ENCODE measurements at regions not wholly inside any gene's neighbourhood (a gene's known extent, or its start where the extent isn't known, plus 50 kb on each side); places are given as distances from the start of the nearest gene placed in this dataset.

- ATAC-seq (ENCODE audit: insufficient read depth, low read depth) (no peak), DNase-seq (no peak)
- Histone ChIP-seq H4K20me1 (ENCODE audit: insufficient read depth, low read length) (no peaks in the 10 kb centered on the region), H3K4me1 (ENCODE audit: insufficient read depth, low read length) (peaks cover 24% of the 10 kb centered on the region), H2AFZ (ENCODE audit: low read depth, low read length) (no peak overlapping the region), H3K4me2 (ENCODE audit: insufficient read depth, low read length) (no peak overlapping the region), H3K79me2 (ENCODE audit: insufficient read depth, low read length) (no peaks in the 10 kb centered on the region), H3K27ac (ENCODE audit: low read length) (no peak overlapping the region), H3K9ac (ENCODE audit: low read depth, low read length) (no peak overlapping the region), H3K36me3 (ENCODE audit: insufficient read depth, low read length) (no peaks in the 10 kb centered on the region), H3K9me3 (ENCODE audit: insufficient read depth, low read length, severe bottlenecking) (no peaks in the 10 kb centered on the region), H3K4me3 (ENCODE audit: low read depth in 1 of 2, low read length in 2 of 2) (no peak overlapping the region), H3K27me3 (ENCODE audit: insufficient read depth, low read length, poor library complexity) (peaks cover 6% of the 10 kb centered on the region)
- TF ChIP-seq, protein P1, sequence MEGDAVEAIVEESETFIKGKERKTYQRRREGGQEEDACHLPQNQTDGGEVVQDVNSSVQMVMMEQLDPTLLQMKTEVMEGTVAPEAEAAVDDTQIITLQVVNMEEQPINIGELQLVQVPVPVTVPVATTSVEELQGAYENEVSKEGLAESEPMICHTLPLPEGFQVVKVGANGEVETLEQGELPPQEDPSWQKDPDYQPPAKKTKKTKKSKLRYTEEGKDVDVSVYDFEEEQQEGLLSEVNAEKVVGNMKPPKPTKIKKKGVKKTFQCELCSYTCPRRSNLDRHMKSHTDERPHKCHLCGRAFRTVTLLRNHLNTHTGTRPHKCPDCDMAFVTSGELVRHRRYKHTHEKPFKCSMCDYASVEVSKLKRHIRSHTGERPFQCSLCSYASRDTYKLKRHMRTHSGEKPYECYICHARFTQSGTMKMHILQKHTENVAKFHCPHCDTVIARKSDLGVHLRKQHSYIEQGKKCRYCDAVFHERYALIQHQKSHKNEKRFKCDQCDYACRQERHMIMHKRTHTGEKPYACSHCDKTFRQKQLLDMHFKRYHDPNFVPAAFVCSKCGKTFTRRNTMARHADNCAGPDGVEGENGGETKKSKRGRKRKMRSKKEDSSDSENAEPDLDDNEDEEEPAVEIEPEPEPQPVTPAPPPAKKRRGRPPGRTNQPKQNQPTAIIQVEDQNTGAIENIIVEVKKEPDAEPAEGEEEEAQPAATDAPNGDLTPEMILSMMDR (IDR thresholded peaks at IDR 0.05; ENCODE audit: borderline replicate concordance, extremely low read depth, low read length, poor library complexity, severe bottlenecking), result no peak
- no peak for TF ChIP-seq EZH2 (IDR thresholded peaks at IDR 0.05; ENCODE audit: borderline replicate concordance, low read depth, low read length, severe bottlenecking)
Measured at GRCh38 chr3:10555263-10555662, 49.9 kb upstream of the ATP2B2 start.

DNA sequence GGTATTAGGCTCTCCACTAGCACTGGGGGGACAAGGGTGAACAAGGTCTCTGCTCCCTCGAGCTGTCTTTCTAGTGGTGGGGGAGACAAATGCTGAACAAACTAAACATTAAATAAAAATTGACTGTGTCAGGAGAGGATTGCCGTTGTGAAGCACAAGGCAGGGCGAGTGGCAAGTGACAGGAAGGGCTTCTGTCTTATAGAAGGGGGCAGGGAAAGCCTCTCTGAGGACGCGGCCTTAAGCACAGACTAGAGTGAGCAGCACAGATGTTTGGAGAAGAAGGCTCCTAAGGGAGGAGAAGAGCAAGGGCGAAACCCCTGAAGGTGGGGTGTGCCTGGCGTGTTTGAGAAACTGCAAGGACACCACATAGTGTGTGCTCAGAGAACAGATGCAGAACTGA is 50.9 kb upstream of the ATP2B2 start:
- TF ChIP-seq, protein P1 (IDR thresholded peaks at IDR 0.05; ENCODE audit: borderline replicate concordance, extremely low read depth, low read length, poor library complexity, severe bottlenecking), result no peak
- TF ChIP-seq EZH2 (IDR thresholded peaks at IDR 0.05; ENCODE audit: borderline replicate concordance, low read depth, low read length, severe bottlenecking), result no peak
- H3K27me3 ChIP-seq (ENCODE audit: insufficient read depth, low read length, poor library complexity), result peaks cover 6% of the 10 kb centered on the region
- H2AFZ ChIP-seq (ENCODE audit: low read depth, low read length), result no peak overlapping the region
- H3K4me2 ChIP-seq (ENCODE audit: insufficient read depth, low read length), result no peak overlapping the region
- H3K79me2 ChIP-seq (ENCODE audit: insufficient read depth, low read length), result no peaks in the 10 kb centered on the region
- peaks cover 21% of the 10 kb centered on the region for H3K4me1 ChIP-seq (ENCODE audit: insufficient read depth, low read length)
- no peak overlapping the region for H3K27ac ChIP-seq (ENCODE audit: low read length)
- no peak for DNase-seq
- no peaks in the 10 kb centered on the region for H4K20me1 ChIP-seq (ENCODE audit: insufficient read depth, low read length)
- H3K36me3 ChIP-seq (ENCODE audit: insufficient read depth, low read length), result no peaks in the 10 kb centered on the region
- H3K9ac ChIP-seq (ENCODE audit: low read depth, low read length), result no peak overlapping the region
- no peak overlapping the region for H3K4me3 ChIP-seq (ENCODE audit: low read depth in 1 of 2, low read length in 2 of 2)
- no peak for ATAC-seq (ENCODE audit: insufficient read depth, low read depth)
- no peaks in the 10 kb centered on the region for H3K9me3 ChIP-seq (ENCODE audit: insufficient read depth, low read length, severe bottlenecking)

GRCh38 chr3:10557250-10557649 is 51.9 kb upstream of the ATP2B2 start:
- no peak overlapping the region for H3K9ac ChIP-seq (ENCODE audit: low read depth, low read length)
- H4K20me1 ChIP-seq (ENCODE audit: insufficient read depth, low read length), result no peaks in the 10 kb centered on the region
- H3K4me2 ChIP-seq (ENCODE audit: insufficient read depth, low read length), result no peak overlapping the region
- no peaks in the 10 kb centered on the region for H3K36me3 ChIP-seq (ENCODE audit: insufficient read depth, low read length)
- H3K4me1 ChIP-seq (ENCODE audit: insufficient read depth, low read length), result peaks cover 11% of the 10 kb centered on the region
- TF ChIP-seq, protein P1 (IDR thresholded peaks at IDR 0.05; ENCODE audit: borderline replicate concordance, extremely low read depth, low read length, poor library complexity, severe bottlenecking), result no peak
- no peak for TF ChIP-seq EZH2 (IDR thresholded peaks at IDR 0.05; ENCODE audit: borderline replicate concordance, low read depth, low read length, severe bottlenecking)
- H3K79me2 ChIP-seq (ENCODE audit: insufficient read depth, low read length), result no peaks in the 10 kb centered on the region
- DNase-seq (no peak), ATAC-seq (ENCODE audit: insufficient read depth, low read depth) (no peak)
- H2AFZ ChIP-seq (ENCODE audit: low read depth, low read length), result no peak overlapping the region
- no peak overlapping the region for H3K4me3 ChIP-seq (ENCODE audit: low read depth in 1 of 2, low read length in 2 of 2)
- H3K27ac ChIP-seq (ENCODE audit: low read length), result no peak overlapping the region
- peaks cover under 1% of the 10 kb centered on the region for H3K27me3 ChIP-seq (ENCODE audit: insufficient read depth, low read length, poor library complexity)
- H3K9me3 ChIP-seq (ENCODE audit: insufficient read depth, low read length, severe bottlenecking), result no peaks in the 10 kb centered on the region
